ENCODE measurements at regions not wholly inside any gene's neighbourhood (a gene's known extent, or its start where the extent isn't known, plus 50 kb on each side); places are given as distances from the start of the nearest gene placed in this dataset.

DNA sequence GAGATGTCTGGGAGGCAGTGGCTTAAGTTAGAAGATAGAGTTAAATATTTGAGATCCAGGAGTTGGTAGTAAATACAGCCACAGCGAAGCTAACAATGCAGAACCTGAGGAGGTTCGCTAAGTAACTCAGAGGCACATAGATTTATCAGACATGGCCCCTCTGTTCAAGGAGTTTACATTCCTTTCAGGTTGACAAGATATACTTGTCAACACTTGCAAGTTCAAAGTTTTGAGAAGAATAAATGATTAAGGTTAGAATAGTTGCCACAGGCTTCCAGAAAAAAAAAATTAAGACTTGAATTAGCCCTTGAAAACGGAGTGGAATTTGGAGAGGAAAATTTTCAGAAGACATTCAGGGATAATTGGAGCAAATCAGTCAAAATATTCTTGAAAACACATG, 658.3 kb upstream of the WWC1 start:
- 15% methylated on average over 3 of the region's 3 CpGs for WGBS (ENCODE audit: low lambda C conversion rate)
- intact Hi-C loops (cut with micrococcal nuclease; ENCODE audit: unreplicated experiment) (no loop called here), in situ Hi-C loops (cut with HindIII; ENCODE audit: extremely low pct_ligation_motif_present, low pct_unique_long_range_greater_than_20kb) (no loop called here)
- ChIA-PET CTCF (ENCODE audit: low intra/inter-chr PET ratio, low total read pairs) (no interaction called here), POLR2A (no interaction called here)
- TF ChIP-seq ZNF816 (CRISPR knock-in tag; IDR thresholded peaks at IDR 0.05; ENCODE audit: borderline replicate concordance) (no peak), CHD4 (IDR thresholded peaks at IDR 0.05; ENCODE audit: borderline replicate concordance, low read length) (no peak), ZNF530 (CRISPR knock-in tag; IDR thresholded peaks at IDR 0.05; ENCODE audit: low read depth) (no peak), NR3C1 (CRISPR knock-in tag; IDR thresholded peaks at IDR 0.05) (no peak), SNAPC2 (CRISPR knock-in tag; IDR thresholded peaks at IDR 0.05) (no peak), SP4 (CRISPR knock-in tag; IDR thresholded peaks at IDR 0.05) (no peak), GATAD2A (CRISPR knock-in tag; IDR thresholded peaks at IDR 0.05) (no peak), NFYB (CRISPR knock-in tag; IDR thresholded peaks at IDR 0.05) (no peak)
- TF ChIP-seq, protein P1, sequence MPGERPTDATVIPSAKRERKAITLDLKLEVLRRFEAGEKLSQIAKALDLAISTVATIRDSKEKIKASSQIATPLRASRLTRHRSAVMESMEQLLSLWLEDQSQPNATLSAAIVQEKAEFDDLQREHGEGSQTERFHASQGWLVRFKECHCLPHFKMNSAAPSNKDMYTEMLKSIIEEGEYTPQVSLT (CRISPR knock-in tag; IDR thresholded peaks at IDR 0.05; ENCODE audit: borderline replicate concordance, low read depth): no peak
- no peaks in the 10 kb centered on the region for H3K4me1 ChIP-seq (ENCODE audit: insufficient read depth, low read length)
- H3K9ac ChIP-seq (ENCODE audit: insufficient read depth, low read depth, low read length): no peak overlapping the region
- FAIRE-seq (no peak), ATAC-seq (no peak), DNase-seq (ENCODE audit: low spot score) (no peak)
- H3K27me3 ChIP-seq (ENCODE audit: control insufficient read depth in 1 of 2, insufficient read depth in 2 of 2, low read length in 2 of 2): no peaks in the 10 kb centered on the region; a peak in 1 of 5 replicates
- H3K27ac ChIP-seq (ENCODE audit: extremely low read length, insufficient read depth, low read length): no peak overlapping the region
- no peaks in the 10 kb centered on the region for H3K9me3 ChIP-seq (ENCODE audit: low read length)
- no peaks in the 10 kb centered on the region for H3K36me3 ChIP-seq (replicated peaks in 1 of 2; ENCODE audit: control insufficient read depth in 1 of 2, insufficient read depth in 2 of 2, low read length in 2 of 2)
- no peaks in the 10 kb centered on the region for H3K79me2 ChIP-seq (ENCODE audit: insufficient read depth, low read length)
- no peak overlapping the region for H2AFZ ChIP-seq (ENCODE audit: low read length)
- no peak overlapping the region for H3K4me3 ChIP-seq (replicated peaks in 1 of 3; ENCODE audit: insufficient read depth in 1 of 3, low read depth in 2 of 3, low read length in 3 of 3)
- no peaks in the 10 kb centered on the region for H4K20me1 ChIP-seq (ENCODE audit: insufficient read depth, low read length)
- no TSS peak for BruUV-seq (replicated peaks)
- no peak overlapping the region for H3K4me2 ChIP-seq (ENCODE audit: low read depth, low read length)

GRCh38 chr5:167633931-167634341, 657.5 kb upstream of the WWC1 start:
- Histone ChIP-seq H2AFZ (ENCODE audit: low read length) (no peak overlapping the region), H4K20me1 (ENCODE audit: insufficient read depth, low read length) (no peaks in the 10 kb centered on the region), H3K4me1 (ENCODE audit: insufficient read depth, low read length) (no peaks in the 10 kb centered on the region), H3K36me3 (replicated peaks in 1 of 2; ENCODE audit: control insufficient read depth in 1 of 2, insufficient read depth in 2 of 2, low read length in 2 of 2) (no peaks in the 10 kb centered on the region), H3K27me3 (ENCODE audit: control insufficient read depth in 1 of 2, insufficient read depth in 2 of 2, low read length in 2 of 2) (no peaks in the 10 kb centered on the region; a peak in 1 of 5 replicates), H3K79me2 (ENCODE audit: insufficient read depth, low read length) (no peaks in the 10 kb centered on the region), H3K4me3 (replicated peaks in 1 of 3; ENCODE audit: insufficient read depth in 1 of 3, low read depth in 2 of 3, low read length in 3 of 3) (no peak overlapping the region), H3K9me3 (ENCODE audit: low read length) (no peaks in the 10 kb centered on the region), H3K9ac (ENCODE audit: insufficient read depth, low read depth, low read length) (no peak overlapping the region), H3K27ac (ENCODE audit: extremely low read length, insufficient read depth, low read length) (no peak overlapping the region), H3K4me2 (ENCODE audit: low read depth, low read length) (no peak overlapping the region)
- CTCF ChIA-PET (ENCODE audit: low intra/inter-chr PET ratio, low total read pairs): no interaction called here
- BruUV-seq (replicated peaks): no TSS peak
- ATAC-seq: no peak
- in situ Hi-C loops (cut with HindIII; ENCODE audit: extremely low pct_ligation_motif_present, low pct_unique_long_range_greater_than_20kb) (no loop called here), intact Hi-C loops (cut with micrococcal nuclease; ENCODE audit: unreplicated experiment) (no loop called here)
- TF ChIP-seq BRD4 (CRISPR knock-in tag; IDR thresholded peaks at IDR 0.05) (no peak), TAF15 (IDR thresholded peaks at IDR 0.05; ENCODE audit: low read depth, low read length, poor library complexity, severe bottlenecking) (no peak), ZNF564 (CRISPR knock-in tag; IDR thresholded peaks at IDR 0.05) (no peak), KLF9 (CRISPR knock-in tag; IDR thresholded peaks at IDR 0.05; ENCODE audit: low read depth) (no peak), ZNF180 (CRISPR knock-in tag; IDR thresholded peaks at IDR 0.05; ENCODE audit: borderline replicate concordance, low read depth) (no peak)
- FAIRE-seq: no peak
- WGBS (ENCODE audit: low lambda C conversion rate): 24% methylated on average over 2 of the region's 2 CpGs
- POLR2A ChIA-PET: no interaction called here
- DNase-seq (ENCODE audit: low spot score): no peak
